GM21717 (cell line): ENCODE measurements at regions not wholly inside any gene's neighbourhood (a gene's known extent, or its start where the extent isn't known, plus 50 kb on each side); places are given as distances from the start of the nearest gene placed in this dataset.
A peak's percentile ranks its signal among the peaks of the same experiment; 100 is the strongest.
"Not testable (repeated sequence)": the region's sequence is repeated elsewhere in the genome, so short reads cannot be mapped to it uniquely, and the experiment has no call there.

Experiments
- ATAC-seq: cut with Tn5 transposase; IDR thresholded peaks from one replicate; pipeline ENCODE4 v1.9.1; 2021; ENCODE audit warnings: mild to moderate bottlenecking, moderate library complexity; ENCODE audit not compliant: unreplicated experiment

- no peak for ATAC-seq
Measured at GRCh38 chr4:143819029-143819428, 86.3 kb downstream of the GYPE start.

- not testable (repeated sequence) for ATAC-seq
Measured at GRCh38 chr4:143817866-143818265, 87.5 kb downstream of the GYPE start.

GRCh38 chr4:143815375-143815774, 90.0 kb downstream of the GYPE start:
- ATAC-seq: not testable (repeated sequence)

GRCh38 chr4:143813431-143814154, 91.8 kb downstream of the GYPE start:
- ATAC-seq: not testable (repeated sequence)

GRCh38 chr4:143791693-143792092, 91.2 kb upstream of the FREM3 start:
- not testable (repeated sequence) for ATAC-seq

GRCh38 chr4:143790425-143790824, 90.0 kb upstream of the FREM3 start:
- ATAC-seq: not testable (repeated sequence)

GRCh38 chr4:143789618-143790017, 89.1 kb upstream of the FREM3 start:
- not testable (repeated sequence) for ATAC-seq

- no peak for ATAC-seq
Measured at GRCh38 chr4:143784567-143784966, 84.1 kb upstream of the FREM3 start.

GRCh38 chr4:143782521-143782920, 82.0 kb upstream of the FREM3 start:
- ATAC-seq: no peak

- peak; percentile 100 for ATAC-seq
Measured at GRCh38 chr4:143773998-143774895, 73.8 kb upstream of the FREM3 start.

GRCh38 chr4:143771269-143771668, 70.8 kb upstream of the FREM3 start:
- no peak for ATAC-seq

GRCh38 chr4:143768007-143768591, 67.6 kb upstream of the FREM3 start:
- ATAC-seq: no peak

- ATAC-seq: no peak
Measured at GRCh38 chr4:143763587-143763986, 63.1 kb upstream of the FREM3 start.

- no peak for ATAC-seq
Measured at GRCh38 chr4:143762511-143762910, 62.0 kb upstream of the FREM3 start.
